GM19023 (cell line): ENCODE measurements at regions not wholly inside any gene's neighbourhood (a gene's known extent, or its start where the extent isn't known, plus 50 kb on each side); places are given as distances from the start of the nearest gene placed in this dataset.
"Not testable (repeated sequence)": the region's sequence is repeated elsewhere in the genome, so short reads cannot be mapped to it uniquely, and the experiment has no call there.

Source experiments
- ATAC-seq: cut with Tn5 transposase; IDR thresholded peaks from one replicate; pipeline ENCODE4 v1.9.1; 2021; ENCODE audit warnings: mild to moderate bottlenecking, moderate library complexity; ENCODE audit not compliant: unreplicated experiment

DNA sequence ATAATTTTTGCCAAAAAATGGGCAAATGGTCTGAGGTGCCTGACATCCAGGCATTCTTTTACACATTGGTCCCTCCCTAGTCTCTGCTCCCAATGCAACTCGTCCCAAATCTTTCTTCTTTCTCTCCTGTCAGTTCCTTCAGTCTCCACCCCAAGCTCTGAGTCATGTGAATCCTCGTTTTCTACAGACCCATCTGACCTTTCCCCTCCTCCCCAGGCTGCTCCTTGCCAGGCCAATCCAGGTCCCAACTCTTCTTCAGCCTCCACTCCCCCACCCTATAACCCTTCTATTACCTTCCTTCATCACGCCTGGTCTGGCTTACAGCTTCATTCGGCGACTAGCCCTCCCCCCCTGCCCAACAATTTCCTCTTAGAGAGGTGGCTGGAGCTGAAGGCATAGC lies 55.3 kb downstream of the BBS10 start:
- ATAC-seq = not testable (repeated sequence)

DNA sequence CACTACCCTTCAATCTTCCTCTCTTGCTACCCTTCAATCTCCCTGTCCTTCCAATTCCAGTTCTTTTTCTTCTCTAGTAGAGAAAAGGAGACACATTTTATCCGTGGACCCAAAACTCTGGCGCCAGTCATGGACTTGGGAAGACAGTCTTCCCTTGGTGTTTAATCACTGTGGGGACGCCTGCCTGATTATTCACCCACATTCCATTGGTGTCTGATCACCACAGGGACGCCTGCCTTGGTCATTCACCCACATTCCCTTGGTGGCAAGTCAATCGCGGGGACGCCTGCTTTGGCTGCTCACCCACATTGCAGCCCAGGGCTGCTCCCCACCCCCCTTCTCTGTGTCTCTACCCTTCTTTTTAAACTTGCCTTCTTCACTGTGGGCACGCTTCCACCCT lies 55.9 kb downstream of the BBS10 start:
- ATAC-seq = not testable (repeated sequence)

GRCh38 chr12:76290963-76291859 lies 57.0 kb downstream of the BBS10 start:
- ATAC-seq = no peak

- ATAC-seq = no peak
Observed at GRCh38 chr12:76288218-76288617, 60.0 kb downstream of the BBS10 start.

DNA sequence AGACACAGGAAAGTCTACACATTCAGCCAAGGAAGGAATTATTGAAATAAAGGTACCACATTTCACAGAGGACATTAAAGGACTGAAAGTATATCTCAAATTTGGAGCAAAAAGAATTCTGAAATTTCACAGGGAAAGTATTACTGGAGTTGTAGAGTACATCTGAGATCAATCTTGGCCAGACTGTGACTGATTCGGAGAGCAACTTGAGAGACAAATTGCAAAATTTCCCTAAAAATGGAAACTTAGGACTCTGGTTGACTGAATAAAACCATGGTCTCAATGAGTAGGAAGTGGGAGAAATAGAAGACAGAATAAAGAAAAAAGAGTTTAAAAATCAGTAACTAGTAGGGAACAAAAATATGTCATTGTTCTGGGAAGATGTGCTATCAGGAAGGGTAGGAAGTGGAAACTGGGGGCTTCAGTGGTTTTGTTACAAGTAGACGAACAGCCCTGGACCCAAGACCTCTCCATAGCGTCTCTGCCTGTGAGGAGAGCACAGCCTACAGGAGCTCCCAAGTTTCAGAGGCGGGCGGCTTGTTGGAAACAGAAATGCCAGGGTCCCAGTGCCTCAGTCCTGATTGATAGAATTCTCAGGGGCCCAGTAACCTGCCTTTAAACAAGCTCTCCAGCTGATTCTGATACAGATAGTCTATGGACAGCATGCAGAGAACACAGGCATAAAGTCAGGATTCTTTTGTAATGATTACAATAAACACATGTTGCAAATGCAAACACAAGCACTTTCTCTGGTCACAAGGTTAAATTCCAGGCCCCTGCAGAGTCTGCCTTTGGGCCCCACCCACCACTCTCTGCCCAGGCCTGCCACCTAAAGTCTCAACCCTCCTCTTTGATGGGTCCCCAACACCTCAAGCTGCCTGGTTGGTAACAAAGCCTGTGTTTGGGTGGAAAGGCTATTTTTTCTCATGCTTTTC lies 63.1 kb downstream of the BBS10 start:
- ATAC-seq = no peak

DNA sequence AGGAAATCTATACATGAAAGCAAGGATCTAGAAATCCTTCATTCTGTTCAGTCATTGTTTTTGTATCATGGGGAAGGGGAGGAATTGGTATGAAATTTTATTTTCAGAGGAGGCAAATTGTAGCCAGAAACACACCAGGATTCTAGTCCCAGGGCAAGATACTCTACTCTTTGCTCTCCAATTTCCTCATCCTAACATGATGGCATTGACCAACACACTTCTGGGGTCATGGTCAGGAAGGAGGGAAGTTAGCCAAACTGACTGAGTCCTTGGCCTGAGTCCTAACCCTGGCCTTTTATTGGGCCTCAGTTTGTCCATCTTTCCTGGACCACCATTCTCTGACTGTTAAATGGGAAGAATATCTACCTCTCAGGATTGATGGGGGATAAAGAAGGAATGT lies 65.5 kb downstream of the BBS10 start:
- ATAC-seq = no peak

- no peak for ATAC-seq
Observed at GRCh38 chr12:76277480-76277879, 70.7 kb downstream of the BBS10 start.

GRCh38 chr12:76276499-76277151 lies 71.6 kb downstream of the BBS10 start:
- no peak for ATAC-seq

DNA sequence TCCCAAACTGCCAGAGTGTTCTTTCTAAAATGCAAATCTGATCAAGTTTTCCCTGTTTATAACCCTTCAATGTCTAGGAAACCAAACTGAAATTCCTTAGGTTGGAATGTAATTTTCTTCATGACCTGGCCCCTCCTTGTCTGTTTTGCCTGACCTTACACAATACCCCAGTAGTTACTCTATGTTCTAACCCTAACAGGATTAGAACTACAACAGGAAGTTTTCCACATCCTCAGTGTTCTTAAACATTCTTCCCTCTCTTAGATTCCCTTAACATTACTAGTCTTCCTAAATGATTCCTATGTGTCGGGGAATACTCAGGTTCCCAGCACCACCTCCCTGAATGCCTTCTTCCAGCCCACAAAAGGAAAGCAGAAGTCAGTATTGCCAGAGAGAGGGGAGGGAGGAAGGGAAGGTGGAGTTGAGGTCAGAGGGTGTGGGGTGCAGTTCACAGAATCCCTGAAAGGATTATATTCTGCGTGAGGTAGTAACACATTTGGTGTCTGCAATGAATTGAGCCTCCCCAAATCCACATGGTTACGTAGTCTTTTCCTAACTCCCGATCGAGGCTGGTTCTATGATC lies 72.6 kb downstream of the BBS10 start:
- ATAC-seq = no peak

DNA sequence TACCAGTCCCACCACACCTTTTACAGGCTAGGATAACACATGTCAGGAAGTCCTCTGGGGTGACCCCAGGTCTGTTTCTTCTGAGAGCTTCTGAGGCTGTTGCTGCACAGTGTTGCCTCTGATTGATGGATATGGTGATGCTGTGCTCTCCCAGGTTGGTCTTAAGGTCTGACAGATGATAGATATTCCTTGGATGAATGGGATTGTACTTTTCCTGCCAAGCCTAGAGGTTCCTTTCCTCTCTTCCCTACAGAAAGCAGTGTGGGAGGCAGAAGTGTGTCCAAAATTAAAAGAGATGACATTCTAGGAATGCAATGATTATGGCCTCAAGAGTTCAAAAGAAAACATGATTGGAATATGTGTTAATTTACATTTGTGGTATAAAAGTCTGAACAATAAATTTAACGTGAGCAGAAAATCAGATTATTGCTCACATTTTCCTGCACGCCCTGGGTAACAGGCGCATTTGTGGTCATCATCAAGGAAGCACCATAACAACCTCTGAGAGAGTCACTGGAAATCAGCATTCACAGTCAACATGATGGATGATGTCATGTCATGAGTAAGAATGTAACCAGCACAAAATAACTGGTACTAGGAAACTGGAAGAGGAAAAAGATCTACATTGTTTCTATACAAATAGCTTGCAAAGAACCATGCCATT lies 73.7 kb downstream of the BBS10 start:
- ATAC-seq = no peak

DNA sequence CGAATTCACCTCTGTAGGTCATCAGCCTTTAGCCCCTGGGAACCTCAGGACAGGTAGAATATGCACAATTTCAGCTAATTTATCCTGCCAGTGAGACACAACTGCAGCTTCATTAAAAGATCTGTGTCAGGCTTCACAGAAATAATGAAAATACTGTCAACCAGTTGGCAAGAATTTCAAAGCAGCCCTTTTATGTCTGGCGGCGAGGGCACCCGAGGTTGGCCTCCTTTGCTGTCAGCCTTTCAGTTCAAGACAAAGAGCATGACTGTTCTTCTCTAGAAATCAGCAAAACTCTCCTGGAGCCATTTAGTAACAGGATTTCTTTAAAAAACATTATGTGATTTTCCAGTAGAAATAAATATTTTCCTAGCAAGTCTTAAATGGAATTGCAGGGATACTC lies 75.9 kb downstream of the BBS10 start:
- no peak for ATAC-seq

DNA sequence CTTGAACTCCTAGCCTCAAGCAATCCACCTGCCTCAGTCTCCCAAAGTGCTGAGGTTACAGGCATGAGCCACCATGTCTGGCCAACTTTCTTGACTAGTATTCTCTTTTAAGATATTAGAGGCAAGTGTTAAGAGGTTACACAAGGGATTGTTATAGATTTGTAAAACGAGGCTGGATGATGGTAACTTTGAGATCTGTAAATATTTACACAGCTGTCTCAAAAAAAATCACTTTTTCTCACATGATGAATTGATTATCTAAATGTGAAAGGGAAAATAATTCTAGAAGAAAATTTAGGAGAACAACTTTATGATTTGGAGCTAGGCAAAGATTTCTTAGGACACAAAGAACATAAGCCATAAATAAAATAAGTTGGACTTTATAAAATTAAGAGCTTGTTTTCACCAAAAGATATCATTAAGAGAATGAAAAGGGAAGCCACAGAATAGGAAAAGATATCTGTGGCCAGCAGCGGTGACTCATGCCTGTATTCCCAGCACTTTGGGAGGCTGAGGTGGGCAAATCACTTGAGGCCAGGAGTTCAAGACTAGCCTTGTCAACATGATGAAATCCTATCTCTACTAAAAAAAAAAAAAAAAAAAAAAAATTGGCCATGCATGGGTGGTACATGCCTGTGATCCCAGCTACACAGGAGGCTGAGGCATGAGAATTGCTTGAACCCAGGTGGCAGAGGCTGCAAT lies 77.4 kb downstream of the BBS10 start:
- ATAC-seq = no peak

GRCh38 chr12:76268267-76268666 lies 79.9 kb downstream of the BBS10 start:
- ATAC-seq = no peak

DNA sequence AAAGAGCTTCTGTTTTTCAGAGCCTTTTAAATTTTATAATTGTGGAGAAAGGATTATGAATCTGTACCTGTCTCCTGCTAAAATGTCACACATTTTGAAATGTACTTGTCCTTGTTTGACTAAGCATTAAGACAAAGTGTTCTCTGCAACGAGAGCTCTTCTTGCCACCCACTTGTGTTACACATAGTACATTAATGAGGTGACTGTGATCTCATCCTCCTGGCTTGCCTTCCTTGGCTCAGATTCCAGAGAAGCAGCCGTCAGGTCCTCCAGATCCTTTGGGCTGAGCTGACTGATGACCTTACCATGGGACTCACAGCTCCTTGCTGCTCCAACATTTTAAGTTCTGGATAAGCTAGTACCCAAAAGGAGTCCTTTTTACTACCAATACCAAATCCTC lies 81.4 kb downstream of the BBS10 start:
- ATAC-seq = no peak

DNA sequence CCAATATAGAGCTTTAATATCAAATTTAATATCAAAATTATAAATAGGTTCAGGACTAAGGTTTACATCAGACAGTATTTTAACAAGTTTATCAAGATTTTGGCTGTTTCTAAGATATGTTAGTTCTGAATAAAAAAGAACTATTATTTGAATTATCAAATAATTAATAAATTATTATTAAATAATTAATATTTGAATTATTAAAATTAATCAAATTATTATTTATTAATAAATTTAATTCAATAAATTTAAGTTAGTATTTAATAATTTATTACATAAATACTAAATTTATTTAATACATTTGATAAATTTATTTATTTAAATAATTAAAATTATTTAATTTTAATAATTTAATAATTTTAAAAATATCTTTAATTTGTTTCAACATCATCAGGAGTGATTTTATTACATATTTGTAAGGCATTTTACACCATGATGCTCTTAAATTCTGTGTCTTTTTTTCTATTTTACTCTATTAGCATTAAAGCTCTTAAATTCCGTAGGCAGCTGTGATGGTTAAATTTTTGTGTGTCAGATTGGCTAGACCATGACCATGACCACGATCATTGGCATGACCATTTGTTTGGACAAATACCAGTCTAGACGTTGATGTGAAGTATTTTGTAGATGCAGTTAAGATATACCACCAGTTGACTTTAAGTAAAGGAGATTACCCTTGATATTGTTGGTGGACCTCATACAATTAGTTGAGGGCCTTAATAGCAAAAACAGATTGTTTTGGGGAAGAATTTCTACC lies 82.6 kb downstream of the BBS10 start:
- ATAC-seq = no peak

GRCh38 chr12:76264611-76265012 lies 83.6 kb downstream of the BBS10 start:
- no peak for ATAC-seq

- no peak for ATAC-seq
Observed at GRCh38 chr12:76263696-76264095, 84.5 kb downstream of the BBS10 start.

DNA sequence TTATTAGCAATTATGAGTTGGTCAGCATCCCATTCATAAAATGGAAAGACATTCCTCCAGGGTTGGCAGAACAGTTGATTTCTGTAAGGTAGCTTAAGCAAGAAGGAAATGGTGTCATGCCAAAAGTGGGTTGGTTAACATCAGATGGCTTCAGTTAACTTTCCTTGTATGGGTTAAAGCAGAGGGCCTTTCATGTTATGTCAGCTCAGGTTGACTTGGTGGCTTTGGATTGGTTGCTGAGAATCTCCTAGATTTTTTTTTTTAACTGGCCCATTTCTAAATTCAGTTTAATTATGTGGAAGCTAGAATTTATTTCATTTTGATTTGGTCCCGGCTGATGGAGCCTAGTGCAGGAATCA lies 87.8 kb downstream of the BBS10 start:
- no peak for ATAC-seq
